Activated CD4-positive, alpha-beta T cell treated with anti-CD3 and anti-CD28 coated beads for 24 hours (primary cell): ENCODE measurements at regions not wholly inside any gene's neighbourhood (a gene's known extent, or its start where the extent isn't known, plus 50 kb on each side); places are given as distances from the start of the nearest gene placed in this dataset.
A peak's percentile ranks its signal among the peaks of the same experiment; 100 is the strongest.
"Not testable (repeated sequence)": the region's sequence is repeated elsewhere in the genome, so short reads cannot be mapped to it uniquely, and the experiment has no call there.

Source experiments
- DNase-seq, 2 donors: peaks; one replicate each; pipeline ENCODE4 v3.0.0-alpha.2; 2020; ENCODE audit warnings: low read depth in 2 of 2

- no peak for DNase-seq
Observed at GRCh38 chr12:96085475-96085874, 50.1 kb upstream of the LTA4H start.

GRCh38 chr12:96086190-96086589 is 50.8 kb upstream of the LTA4H start:
- not testable (repeated sequence) for DNase-seq

GRCh38 chr12:96091833-96092232 is 56.4 kb upstream of the LTA4H start:
- no peak for DNase-seq

GRCh38 chr12:96093543-96094196 is 58.3 kb upstream of the LTA4H start:
- no peak for DNase-seq

- no peak for DNase-seq
Observed at GRCh38 chr12:96094201-96094600, 58.8 kb upstream of the LTA4H start.

- no peak for DNase-seq
Observed at GRCh38 chr12:96098631-96099030, 63.2 kb upstream of the LTA4H start.

GRCh38 chr12:96099421-96099820 is 64.0 kb upstream of the LTA4H start:
- no peak for DNase-seq

- no peak for DNase-seq
Observed at GRCh38 chr12:96099986-96100385, 64.6 kb upstream of the LTA4H start.

- no peak for DNase-seq
Observed at GRCh38 chr12:96101806-96102205, 66.4 kb upstream of the LTA4H start.

- no peak for DNase-seq
Observed at GRCh38 chr12:96103067-96103644, 67.8 kb upstream of the LTA4H start.

GRCh38 chr12:96104566-96104965 is 69.2 kb upstream of the LTA4H start:
- no peak for DNase-seq

GRCh38 chr12:96106137-96106536 is 70.8 kb upstream of the LTA4H start:
- DNase-seq: no peak

GRCh38 chr12:96107236-96107635 is 71.8 kb upstream of the LTA4H start:
- DNase-seq: no peak

- DNase-seq: peak in 1 of 2 donors; percentile 10
Observed at GRCh38 chr12:96108321-96108720, 72.9 kb upstream of the LTA4H start.

GRCh38 chr12:96108941-96109340 is 73.6 kb upstream of the LTA4H start:
- DNase-seq: not testable (repeated sequence)

- no peak for DNase-seq
Observed at GRCh38 chr12:96112733-96113132, 77.3 kb upstream of the LTA4H start.

GRCh38 chr12:96117460-96117859 is 76.7 kb upstream of the ELK3 start:
- no peak for DNase-seq

GRCh38 chr12:96120359-96121100 is 73.6 kb upstream of the ELK3 start:
- DNase-seq: no peak

- no peak for DNase-seq
Observed at GRCh38 chr12:96121271-96121711, 72.9 kb upstream of the ELK3 start.

- DNase-seq: not testable (repeated sequence)
Observed at GRCh38 chr12:96128292-96128691, 65.9 kb upstream of the ELK3 start.

- no peak for DNase-seq
Observed at GRCh38 chr12:96130396-96131059, 63.6 kb upstream of the ELK3 start.

GRCh38 chr12:96131230-96131788 is 62.9 kb upstream of the ELK3 start:
- DNase-seq: no peak
